Mucosa of gallbladder (tissue), 1 donor: ENCODE measurements at regions not wholly inside any gene's neighbourhood (a gene's known extent, or its start where the extent isn't known, plus 50 kb on each side); places are given as distances from the start of the nearest gene placed in this dataset.

ENCODE experiments used
- DNase-seq: peaks from one replicate; pipeline ENCODE4 v3.0.0-alpha.2; 2020; ENCODE audit warnings: low spot score
- donor health status: DM: no; HTN: no; CAD: no.

GRCh38 chr10:133035952-133036351 lies 51.8 kb upstream of the ADGRA1 start:
- no peak for DNase-seq

GRCh38 chr10:133034762-133035161 lies 53.0 kb upstream of the ADGRA1 start:
- no peak for DNase-seq

GRCh38 chr10:133034092-133034491 lies 53.6 kb upstream of the ADGRA1 start:
- no peak for DNase-seq

GRCh38 chr10:133033742-133034048 lies 54.0 kb upstream of the ADGRA1 start:
- DNase-seq = no peak

- no peak for DNase-seq
These were observed 54.6 kb upstream of the ADGRA1 start for GRCh38 chr10:133032976-133033741.

- no peak for DNase-seq
These were observed 55.5 kb upstream of the ADGRA1 start for GRCh38 chr10:133032231-133032630.

- no peak for DNase-seq
These were observed 56.1 kb upstream of the ADGRA1 start for GRCh38 chr10:133031541-133032125.

GRCh38 chr10:133030781-133031180 lies 56.9 kb upstream of the ADGRA1 start:
- no peak for DNase-seq

GRCh38 chr10:133030126-133030525 lies 57.6 kb upstream of the ADGRA1 start:
- DNase-seq = no peak

GRCh38 chr10:133028956-133029355 lies 58.8 kb upstream of the ADGRA1 start:
- no peak for DNase-seq

- no peak for DNase-seq
These were observed 59.6 kb upstream of the ADGRA1 start for GRCh38 chr10:133028158-133028557.

GRCh38 chr10:133027482-133027881 lies 60.2 kb upstream of the ADGRA1 start:
- DNase-seq = no peak

- no peak for DNase-seq
These were observed 60.9 kb upstream of the ADGRA1 start for GRCh38 chr10:133026726-133027395.

GRCh38 chr10:133026171-133026570 lies 61.6 kb upstream of the ADGRA1 start:
- DNase-seq = no peak

GRCh38 chr10:133025558-133026090 lies 62.1 kb upstream of the ADGRA1 start:
- no peak for DNase-seq

GRCh38 chr10:133024704-133025557 lies 62.8 kb upstream of the ADGRA1 start:
- DNase-seq = no peak

GRCh38 chr10:133023216-133023843 lies 64.4 kb upstream of the ADGRA1 start:
- DNase-seq = no peak

- no peak for DNase-seq
These were observed 65.0 kb upstream of the ADGRA1 start for GRCh38 chr10:133022776-133023100.

- no peak for DNase-seq
These were observed 65.6 kb upstream of the ADGRA1 start for GRCh38 chr10:133021963-133022775.

- no peak for DNase-seq
These were observed 66.4 kb upstream of the ADGRA1 start for GRCh38 chr10:133021116-133021962.
